Fibroblast of skin of left quadriceps (primary cell): ENCODE measurements at regions not wholly inside any gene's neighbourhood (a gene's known extent, or its start where the extent isn't known, plus 50 kb on each side); places are given as distances from the start of the nearest gene placed in this dataset.
"Not testable (repeated sequence)": the region's sequence is repeated elsewhere in the genome, so short reads cannot be mapped to it uniquely, and the experiment has no call there.

Experiments used
- DNase-seq, 2 experiments: peaks; one replicate each; pipeline ENCODE4 v3.0.0-alpha.2; 2013; ENCODE audit warnings: low read depth in 2 of 2

- no peak for DNase-seq
Observed at GRCh38 chrX:138866643-138867042, 155.1 kb upstream of the FGF13 start.

DNA sequence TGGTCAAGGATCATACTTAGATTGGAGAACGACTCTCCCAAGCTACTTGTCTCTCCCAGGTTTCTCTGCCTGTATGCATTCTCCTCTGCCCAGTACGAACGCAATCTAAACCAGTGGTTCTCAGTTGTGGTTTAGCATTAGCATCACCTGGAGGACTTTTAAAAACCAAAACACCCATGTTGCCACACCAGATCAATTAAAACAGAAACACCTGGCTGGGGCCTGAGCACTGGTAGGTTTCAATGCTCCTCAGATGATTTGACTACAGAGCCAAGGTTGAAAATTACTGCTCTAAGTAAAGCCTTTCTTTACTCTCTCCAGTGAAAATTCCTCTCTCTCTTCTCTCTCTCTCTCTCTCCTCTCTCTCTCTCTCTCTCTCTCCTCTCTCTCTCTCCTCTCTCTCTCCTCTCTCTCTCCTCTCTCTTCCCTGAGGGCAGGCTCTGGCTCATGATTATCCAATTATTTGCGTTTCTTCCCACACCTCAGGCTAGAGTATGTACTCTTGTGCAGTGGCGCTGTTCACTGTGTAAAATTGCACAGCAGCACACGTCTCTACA, 153.7 kb upstream of the FGF13 start:
- DNase-seq: no peak

DNA sequence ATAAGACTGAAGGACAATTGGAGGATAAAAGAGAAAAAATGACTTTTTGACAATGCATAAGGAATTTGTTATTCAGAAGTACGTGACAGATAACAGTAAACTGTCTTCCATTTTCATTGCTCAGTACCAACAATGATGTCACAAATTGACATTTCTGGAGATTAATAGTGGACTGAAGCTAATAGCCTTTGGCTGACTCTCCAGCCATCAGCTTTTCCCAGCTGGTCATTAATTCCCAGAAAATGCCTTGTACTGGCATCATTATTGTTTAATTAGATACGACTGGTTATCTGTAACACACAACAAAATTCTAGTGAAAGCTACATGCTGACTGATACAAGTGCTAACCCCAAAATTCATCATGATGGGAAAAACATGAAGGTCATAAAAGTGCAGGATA, 147.9 kb upstream of the FGF13 start:
- DNase-seq: no peak

- peak in 1 of 2 experiments; percentile 6 for DNase-seq
Observed at GRCh38 chrX:138858951-138859350, 147.4 kb upstream of the FGF13 start.

- DNase-seq: peak in 1 of 2 experiments; percentile 26
Observed at GRCh38 chrX:138858438-138858837, 146.9 kb upstream of the FGF13 start.

DNA sequence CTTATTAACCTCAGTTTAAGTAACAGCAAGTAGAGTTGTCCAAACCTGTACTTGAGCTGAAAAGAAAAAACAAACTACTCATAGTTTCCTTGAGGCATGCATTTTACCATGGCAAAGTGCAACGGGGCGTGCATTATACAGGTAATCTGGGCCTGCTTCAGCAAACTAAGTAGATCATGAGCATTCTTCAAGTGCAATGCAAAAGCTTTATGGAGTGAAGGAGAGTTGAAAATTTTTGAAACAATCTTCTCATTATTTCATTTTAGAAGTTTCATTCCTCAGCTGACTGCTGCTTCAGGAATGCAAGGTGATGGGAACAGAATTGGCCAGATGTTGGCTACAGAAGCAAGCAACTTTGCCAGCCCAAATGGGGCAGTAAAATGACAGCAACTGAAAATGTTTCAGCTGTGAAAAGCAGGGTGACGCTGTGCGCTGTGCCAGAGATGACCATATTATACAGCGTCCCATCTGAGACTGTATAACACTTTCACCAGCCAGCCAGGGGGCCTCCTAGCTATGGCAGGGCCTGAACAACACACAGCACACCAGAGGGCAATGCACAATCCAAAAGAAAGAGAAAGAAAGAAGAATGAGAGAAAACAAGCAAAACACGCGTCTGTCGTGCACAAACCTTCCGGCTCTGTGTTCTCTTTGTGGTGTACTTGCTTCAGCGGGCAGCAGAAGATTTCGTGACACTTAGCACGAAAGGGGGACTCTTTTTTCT, 145.5 kb upstream of the FGF13 start:
- no peak for DNase-seq

DNA sequence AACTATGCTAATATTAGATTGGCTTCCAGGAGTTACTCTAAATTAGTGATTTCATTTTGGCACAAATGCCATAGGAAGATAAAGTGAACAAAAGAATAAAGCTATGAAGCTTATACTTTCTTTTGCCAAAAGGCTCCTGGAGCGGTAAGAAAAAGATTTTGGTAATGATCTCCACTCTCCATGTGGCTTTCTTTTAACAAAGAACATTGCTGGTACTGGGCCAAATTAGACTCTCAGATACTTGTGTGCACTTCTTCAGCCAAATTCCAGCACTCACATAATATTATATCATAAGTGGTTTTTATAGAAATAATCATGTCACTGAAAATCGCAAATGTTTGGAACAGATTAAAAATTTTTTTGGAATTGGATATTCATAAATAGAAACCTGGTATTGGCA, 142.4 kb upstream of the FGF13 start:
- DNase-seq: no peak

GRCh38 chrX:138849521-138849920, 138.0 kb upstream of the FGF13 start:
- no peak for DNase-seq

DNA sequence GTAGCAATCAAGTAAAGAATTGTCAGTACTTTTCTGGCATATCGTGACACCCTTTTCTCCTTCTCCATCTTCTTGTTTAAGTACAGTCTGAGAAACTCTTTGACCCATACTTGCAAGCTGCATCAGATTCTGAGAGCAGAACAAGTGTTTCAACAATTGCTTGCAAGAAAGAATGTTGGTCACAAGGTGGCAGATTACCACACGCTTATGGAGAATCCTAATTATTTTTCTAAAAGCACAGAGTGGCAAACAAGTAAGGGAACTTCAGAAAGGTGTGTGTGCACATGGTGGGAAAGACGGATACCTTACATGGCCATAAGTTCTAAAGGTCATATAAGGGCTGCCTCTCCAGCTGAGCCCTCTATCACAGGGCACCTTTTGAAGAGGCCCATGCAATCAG, 136.4 kb upstream of the FGF13 start:
- no peak for DNase-seq

DNA sequence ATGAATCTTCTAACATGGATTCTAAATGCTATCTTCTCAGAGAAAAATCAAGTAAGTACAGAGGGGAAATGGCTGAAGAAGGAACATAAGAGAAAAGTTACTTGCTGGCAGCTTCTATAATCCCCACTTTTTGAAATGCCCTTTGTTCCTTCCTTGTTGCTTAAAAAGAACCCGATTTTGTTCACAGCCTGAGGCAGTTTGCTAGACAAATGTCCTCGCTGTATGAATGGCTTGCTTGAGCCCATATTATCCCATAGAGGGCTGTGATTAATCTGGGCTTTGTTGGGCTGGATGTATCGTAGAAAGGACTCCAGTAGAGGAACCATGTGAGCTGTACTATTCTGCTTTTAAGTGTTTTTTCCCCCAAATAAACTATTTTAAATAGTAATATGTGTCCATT, 134.3 kb upstream of the FGF13 start:
- no peak for DNase-seq

GRCh38 chrX:138807400-138807799, 95.9 kb upstream of the FGF13 start:
- not testable (repeated sequence) for DNase-seq

GRCh38 chrX:138794246-138794645, 82.7 kb upstream of the FGF13 start:
- DNase-seq: no peak

GRCh38 chrX:138791551-138791950, 80.0 kb upstream of the FGF13 start:
- no peak for DNase-seq

DNA sequence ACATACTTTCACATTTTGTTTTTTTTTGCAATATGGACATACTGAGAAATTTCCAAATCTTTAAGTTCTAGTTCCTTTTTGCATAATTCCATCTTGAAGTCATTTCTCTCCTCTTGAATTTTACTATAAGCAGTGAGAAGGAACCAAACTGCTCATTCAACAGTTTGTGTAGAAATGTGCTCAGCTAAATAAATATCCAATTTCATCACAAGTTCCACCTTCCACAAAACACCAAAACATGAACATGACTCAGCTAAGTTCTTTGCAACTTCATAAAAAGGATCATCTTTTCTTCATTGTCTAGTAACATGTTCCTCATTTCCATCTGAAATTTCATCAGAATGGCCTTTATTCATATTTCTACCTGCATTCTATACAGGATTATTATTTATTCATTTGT, 77.3 kb upstream of the FGF13 start:
- no peak for DNase-seq

DNA sequence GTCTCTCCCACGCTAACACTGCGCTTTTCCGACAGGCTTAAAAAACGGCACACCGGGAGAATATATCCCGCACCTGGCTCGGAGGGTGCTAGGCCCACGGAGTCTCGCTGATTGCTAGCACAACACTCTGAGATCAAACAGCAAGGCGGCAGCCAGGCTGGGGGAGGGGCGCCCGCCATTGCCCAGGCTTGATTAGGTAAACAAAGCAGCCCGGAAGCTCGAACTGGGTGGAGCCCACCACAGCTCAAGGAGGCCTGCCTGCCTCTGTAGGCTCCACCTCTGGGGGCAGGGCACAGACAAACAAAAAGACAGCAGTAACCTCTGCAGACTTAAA, 67.0 kb upstream of the FGF13 start:
- not testable (repeated sequence) for DNase-seq

DNA sequence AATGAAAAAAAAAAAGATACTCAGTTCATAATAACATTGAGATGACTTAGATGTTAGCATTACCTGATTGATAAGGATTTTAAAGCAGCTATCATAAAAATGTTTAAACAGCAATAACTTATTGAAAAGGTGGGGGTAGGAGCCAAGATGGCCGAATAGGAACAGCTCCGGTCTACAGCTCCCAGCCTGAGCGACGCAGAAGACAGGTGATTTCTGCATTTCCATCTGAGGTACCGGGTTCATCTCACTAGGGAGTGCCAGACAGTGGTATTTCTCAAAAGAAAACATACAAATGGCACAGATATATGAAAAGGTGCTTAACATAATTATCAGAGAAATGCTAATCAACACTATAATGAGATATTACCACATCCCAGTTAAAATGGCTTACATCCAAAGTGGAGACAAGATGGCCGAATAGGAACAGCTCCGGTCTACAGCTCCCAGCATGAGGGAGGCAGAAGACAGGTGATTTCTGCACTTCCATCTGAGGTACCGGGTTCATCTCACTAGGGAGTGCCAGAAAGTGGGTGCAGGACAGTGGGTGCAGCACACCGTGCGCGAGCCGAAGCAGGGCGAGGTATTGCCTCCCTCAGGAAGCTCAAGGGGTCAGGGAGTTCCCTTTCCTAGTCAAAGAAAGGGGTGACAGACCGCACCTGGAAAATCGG, 66.5 kb upstream of the FGF13 start:
- not testable (repeated sequence) for DNase-seq

DNA sequence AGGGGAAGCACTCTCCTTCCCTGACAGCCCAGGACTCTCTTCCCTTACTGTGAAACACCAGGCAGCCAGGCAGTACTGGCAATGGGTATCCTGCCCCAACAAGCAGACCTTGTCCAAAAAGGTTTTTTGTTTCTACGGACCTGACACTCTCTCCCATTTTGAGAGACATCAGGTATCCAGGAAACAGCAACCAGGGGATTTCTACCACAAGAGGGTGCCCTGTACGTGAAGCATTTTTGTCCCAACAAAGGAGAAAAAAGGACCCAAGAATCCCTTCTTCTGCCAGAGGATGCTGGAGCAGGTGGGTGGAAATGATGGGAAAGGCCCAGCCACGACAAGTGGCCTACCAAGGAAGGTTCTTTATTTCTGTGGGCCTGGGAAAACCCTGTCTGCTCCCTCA, 65.7 kb upstream of the FGF13 start:
- no peak for DNase-seq

DNA sequence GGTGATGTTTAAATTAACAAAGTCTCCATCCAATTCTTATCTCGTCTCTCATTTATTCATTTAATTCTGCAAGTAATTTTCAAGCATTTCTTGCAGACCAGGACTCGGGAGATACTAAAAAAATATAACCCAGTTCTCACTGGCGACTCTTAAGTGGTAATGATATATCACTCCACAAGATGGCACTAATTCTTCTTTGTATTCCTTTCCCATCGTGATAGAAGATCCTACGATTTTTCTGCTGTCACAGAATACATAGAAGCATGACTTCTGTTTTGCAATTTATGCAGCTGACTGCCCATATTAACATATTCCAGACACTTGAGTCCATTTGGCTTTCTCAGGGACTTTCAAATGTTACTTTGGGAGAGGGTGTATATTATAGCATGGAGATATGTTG, 64.0 kb upstream of the FGF13 start:
- DNase-seq: no peak

GRCh38 chrX:138771047-138771446, 59.5 kb upstream of the FGF13 start:
- no peak for DNase-seq

DNA sequence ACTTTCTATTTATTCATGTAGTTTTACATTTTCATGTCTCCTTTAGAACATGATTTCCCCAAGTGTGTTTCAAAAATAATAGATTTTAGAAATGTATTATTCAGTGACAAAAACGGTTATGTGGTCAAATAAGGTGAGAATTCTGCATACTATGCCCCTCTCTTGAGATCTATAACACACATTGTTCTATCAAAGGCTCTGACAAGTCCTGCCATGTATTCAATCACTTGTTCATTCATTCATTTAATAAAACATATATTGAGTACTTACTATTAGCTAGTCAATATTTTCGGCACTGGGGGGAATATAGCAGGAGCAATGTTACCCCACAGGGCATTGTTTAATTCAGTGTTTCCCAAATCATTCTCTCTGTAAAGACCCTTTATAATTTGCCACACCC, 58.4 kb upstream of the FGF13 start:
- DNase-seq: no peak

GRCh38 chrX:138765051-138765450, 53.5 kb upstream of the FGF13 start:
- peak in 1 of 2 experiments; percentile 9 for DNase-seq

DNA sequence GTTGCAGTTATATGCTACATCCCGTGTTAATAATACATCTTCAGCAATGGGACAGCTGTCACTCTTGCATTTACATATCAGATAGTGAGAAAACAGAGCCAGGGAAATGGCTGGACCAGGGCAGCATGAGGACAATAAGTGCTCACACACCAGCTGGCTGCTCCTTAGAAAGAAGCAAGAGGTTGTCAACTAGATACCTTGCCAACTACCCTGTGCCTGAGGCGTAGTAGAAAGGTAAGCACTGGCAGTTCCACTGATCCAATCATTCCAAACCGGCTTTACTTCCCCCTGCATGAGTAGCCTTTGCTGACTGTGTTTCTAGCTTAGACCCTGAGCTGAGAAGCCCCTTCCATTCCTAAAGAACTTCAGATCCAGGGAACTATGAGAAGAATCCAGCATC, 52.2 kb upstream of the FGF13 start:
- DNase-seq: no peak

- DNase-seq: no peak
Observed at GRCh38 chrX:138761380-138761779, 49.9 kb upstream of the FGF13 start.
